Ectodermal cell (in vitro differentiated cells): ENCODE measurements at regions not wholly inside any gene's neighbourhood (a gene's known extent, or its start where the extent isn't known, plus 50 kb on each side); places are given as distances from the start of the nearest gene placed in this dataset.

Experiments used
- H3K27ac ChIP-seq: 2 replicates; pipeline ENCODE4 v1.7.0; 2013; ENCODE audit warnings: mild to moderate bottlenecking, low read depth, low read length; ENCODE audit not compliant: insufficient read depth, poor library complexity, severe bottlenecking
- H3K27me3 ChIP-seq: 2 replicates; pipeline ENCODE4 v1.7.0; 2013; ENCODE audit warnings: mild to moderate bottlenecking, low read length; ENCODE audit not compliant: insufficient read depth, control insufficient read depth, poor library complexity, severe bottlenecking
- H3K36me3 ChIP-seq: one replicate; pipeline ENCODE4 v1.7.0; 2013; ENCODE audit warnings: low read length; ENCODE audit not compliant: control insufficient read depth, insufficient read depth
- H3K4me1 ChIP-seq: one replicate; pipeline ENCODE4 v1.7.0; 2013; ENCODE audit warnings: low read length; ENCODE audit not compliant: control insufficient read depth, insufficient read depth
- H3K4me3 ChIP-seq: 2 replicates; pipeline ENCODE4 v1.7.0; 2013; ENCODE audit warnings: low read depth, low read length, control low read depth; ENCODE audit not compliant: insufficient read depth
- H3K9me3 ChIP-seq: 2 replicates; pipeline ENCODE4 v1.7.0; 2013; ENCODE audit warnings: mild to moderate bottlenecking, low read length, moderate library complexity; ENCODE audit not compliant: control insufficient read depth
- WGBS, 2 experiments: methylation state at CpG; one replicate each; pipeline ENCODE4 v1.1.7; 2013; ENCODE audit warnings: missing lambda C conversion rate in 2 of 2; 5-methylcytosine and 5-hydroxymethylcytosine counted together

GRCh38 chr14:87153901-87154300 lies 839.1 kb downstream of the GALC start:
- H3K27me3 ChIP-seq: peaks cover 24% of the 10 kb centered on the region
- no peaks in the 10 kb centered on the region for H3K9me3 ChIP-seq
- no peaks in the 10 kb centered on the region for H3K36me3 ChIP-seq
- H3K27ac ChIP-seq: no peak overlapping the region
- H3K4me3 ChIP-seq: no peak overlapping the region
- 54 to 59% methylated on average over 3 of the region's 4 CpGs for WGBS, 2 experiments
- peaks cover 3% of the 10 kb centered on the region for H3K4me1 ChIP-seq

GRCh38 chr14:87153391-87153790 lies 839.6 kb downstream of the GALC start:
- WGBS, 2 experiments: 67 to 83% methylated on average over 1 of the region's 2 CpGs
- no peak overlapping the region for H3K27ac ChIP-seq
- no peaks in the 10 kb centered on the region for H3K9me3 ChIP-seq
- peaks cover 3% of the 10 kb centered on the region for H3K4me1 ChIP-seq
- peaks cover 24% of the 10 kb centered on the region for H3K27me3 ChIP-seq
- H3K4me3 ChIP-seq: no peak overlapping the region
- H3K36me3 ChIP-seq: no peaks in the 10 kb centered on the region

GRCh38 chr14:87152693-87153092 lies 840.3 kb downstream of the GALC start:
- peaks cover 3% of the 10 kb centered on the region for H3K4me1 ChIP-seq
- H3K27me3 ChIP-seq: peaks cover 29% of the 10 kb centered on the region
- H3K36me3 ChIP-seq: no peaks in the 10 kb centered on the region
- H3K9me3 ChIP-seq: no peaks in the 10 kb centered on the region
- no peak overlapping the region for H3K4me3 ChIP-seq
- H3K27ac ChIP-seq: no peak overlapping the region
- WGBS, 2 experiments: 64 to 77% methylated on average over 4 to 5 of the region's 5 CpGs

- Histone ChIP-seq H3K36me3 (no peaks in the 10 kb centered on the region), H3K27me3 (peaks cover 34% of the 10 kb centered on the region), H3K9me3 (no peaks in the 10 kb centered on the region), H3K4me3 (no peak overlapping the region), H3K4me1 (peaks cover 7% of the 10 kb centered on the region), H3K27ac (no peak overlapping the region)
- 11 to 13% methylated on average over 6 of the region's 6 CpGs for WGBS, 2 experiments
Observed at GRCh38 chr14:87149583-87150354, 843.2 kb downstream of the GALC start.

- no peaks in the 10 kb centered on the region for H3K36me3 ChIP-seq
- no peaks in the 10 kb centered on the region for H3K9me3 ChIP-seq
- H3K4me3 ChIP-seq: no peak overlapping the region
- H3K4me1 ChIP-seq: peaks cover 7% of the 10 kb centered on the region
- H3K27me3 ChIP-seq: peaks cover 32% of the 10 kb centered on the region
- WGBS, 2 experiments: 38 to 54% methylated on average over 1 to 2 of the region's 3 CpGs
- H3K27ac ChIP-seq: no peak overlapping the region
Observed at GRCh38 chr14:87148655-87149054, 844.3 kb downstream of the GALC start.

GRCh38 chr14:87142551-87143211 lies 850.3 kb downstream of the GALC start:
- H3K9me3 ChIP-seq: no peaks in the 10 kb centered on the region
- peaks cover 5% of the 10 kb centered on the region for H3K27me3 ChIP-seq
- H3K4me1 ChIP-seq: peaks cover 4% of the 10 kb centered on the region
- H3K4me3 ChIP-seq: no peak overlapping the region
- WGBS, 2 experiments: 94 to 95% methylated on average over 3 of the region's 3 CpGs
- no peak overlapping the region for H3K27ac ChIP-seq
- no peaks in the 10 kb centered on the region for H3K36me3 ChIP-seq

- Histone ChIP-seq H3K4me1 (peaks cover 4% of the 10 kb centered on the region), H3K27ac (no peak overlapping the region), H3K4me3 (no peak overlapping the region), H3K36me3 (no peaks in the 10 kb centered on the region), H3K9me3 (no peaks in the 10 kb centered on the region), H3K27me3 (no peaks in the 10 kb centered on the region)
- 95% methylated on average over 2 of the region's 2 CpGs for WGBS, 2 experiments
Observed at GRCh38 chr14:87141801-87142200, 851.2 kb downstream of the GALC start.

GRCh38 chr14:87139299-87139698 lies 853.7 kb downstream of the GALC start:
- no peak overlapping the region for H3K27ac ChIP-seq
- H3K9me3 ChIP-seq: no peaks in the 10 kb centered on the region
- WGBS, 2 experiments: 86 to 95% methylated on average over 2 of the region's 2 CpGs

GRCh38 chr14:87133073-87133801 lies 859.7 kb downstream of the GALC start:
- Histone ChIP-seq H3K27ac (no peak overlapping the region), H3K4me3 (no peak overlapping the region), H3K4me1 (no peaks in the 10 kb centered on the region), H3K9me3 (no peaks in the 10 kb centered on the region), H3K36me3 (no peaks in the 10 kb centered on the region), H3K27me3 (no peaks in the 10 kb centered on the region)
- 89 to 93% methylated on average over 4 of the region's 4 CpGs for WGBS, 2 experiments

More at GRCh38 chr14:87139299-87139698, 853.7 kb downstream of the GALC start:
- Histone ChIP-seq H3K4me3 (no peak overlapping the region), H3K4me1 (no peaks in the 10 kb centered on the region), H3K27me3 (no peaks in the 10 kb centered on the region), H3K36me3 (no peaks in the 10 kb centered on the region)

- Histone ChIP-seq H3K27ac (no peak overlapping the region), H3K36me3 (no peaks in the 10 kb centered on the region), H3K27me3 (no peaks in the 10 kb centered on the region), H3K4me1 (no peaks in the 10 kb centered on the region), H3K9me3 (no peaks in the 10 kb centered on the region), H3K4me3 (no peak overlapping the region)
- 79 to 86% methylated on average over 5 of the region's 5 CpGs for WGBS, 2 experiments
Observed at GRCh38 chr14:87131879-87132278, 861.1 kb downstream of the GALC start.
